ENCODE measurements at regions not wholly inside any gene's neighbourhood (a gene's known extent, or its start where the extent isn't known, plus 50 kb on each side); places are given as distances from the start of the nearest gene placed in this dataset.
"Not testable (repeated sequence)": the region's sequence is repeated elsewhere in the genome, so short reads cannot be mapped to it uniquely, and the experiment has no call there.

DNA sequence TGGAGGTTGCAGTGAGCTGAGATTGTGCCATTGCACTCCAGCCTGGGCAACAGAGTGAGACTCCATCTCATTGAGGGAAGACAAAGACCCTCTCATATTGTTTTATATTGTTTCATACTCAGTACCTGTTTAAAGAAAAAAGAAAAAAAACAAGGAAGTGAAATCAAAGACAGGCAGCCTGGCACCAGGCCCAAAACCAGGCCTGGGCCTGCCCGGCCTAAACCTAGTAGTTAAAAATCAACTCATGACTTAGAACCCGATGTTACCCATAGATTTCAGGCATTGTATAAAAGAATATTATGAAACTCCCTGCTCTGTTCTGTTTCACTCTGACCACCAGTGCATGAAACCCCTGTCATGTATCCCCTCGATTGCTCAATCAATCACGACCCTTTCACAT lies 50.2 kb upstream of the GOLGA8O start:
- not testable (repeated sequence) for H3K4me3 ChIP-seq (ENCODE audit: low read length in 2 of 2); H4K91ac ChIP-seq (ENCODE audit: low read depth, low read length, poor library complexity); H3K4ac ChIP-seq (ENCODE audit: low read length); H2BK12ac ChIP-seq (ENCODE audit: low read length); H3K27ac ChIP-seq (replicated peaks; ENCODE audit: low read length); H4K8ac ChIP-seq (ENCODE audit: low read depth, low read length); H2BK120ac ChIP-seq (ENCODE audit: low read depth, low read length); H3K23ac ChIP-seq (ENCODE audit: low read depth, low read length, poor library complexity); H3K18ac ChIP-seq (ENCODE audit: low read length); H3K4me2 ChIP-seq (ENCODE audit: insufficient read depth, low read length, poor library complexity, severe bottlenecking); H2AK5ac ChIP-seq (ENCODE audit: low read depth, low read length); H3K36me3 ChIP-seq (replicated peaks in 1 of 2; ENCODE audit: control insufficient read depth in 2 of 2, insufficient read depth in 2 of 2, low read length in 2 of 2); H3K9me3 ChIP-seq (replicated peaks in 1 of 2; ENCODE audit: control insufficient read depth in 2 of 2, insufficient read depth in 1 of 2, low read depth in 1 of 2, low read length in 2 of 2); H3K9ac ChIP-seq (ENCODE audit: low read depth, low read length, poor library complexity); DNase-seq (ENCODE audit: low spot score); H2BK5ac ChIP-seq (ENCODE audit: low read length); H3K79me1 ChIP-seq (ENCODE audit: low read depth, low read length); H2AFZ ChIP-seq (ENCODE audit: low read length); H3K27me3 ChIP-seq (ENCODE audit: control insufficient read depth in 3 of 3, insufficient read depth in 3 of 3, low read depth in 1 of 3, low read length in 3 of 3); H2BK15ac ChIP-seq (ENCODE audit: low read length); H3K14ac ChIP-seq (ENCODE audit: low read length); H3K4me1 ChIP-seq (ENCODE audit: control insufficient read depth in 2 of 2, insufficient read depth in 1 of 2, low read depth in 1 of 2, low read length in 2 of 2)
- WGBS, 2 donors (ENCODE audit: extremely low coverage in 2 of 2, insufficient read length in 2 of 2, insufficient replicate concordance in 1 of 2), result no CpG with 5 or more reads among the region's 4 CpGs

All from neuronal stem cell (in vitro differentiated cells).